DMS79 (cell line): ENCODE measurements at regions not wholly inside any gene's neighbourhood (a gene's known extent, or its start where the extent isn't known, plus 50 kb on each side); places are given as distances from the start of the nearest gene placed in this dataset.
"Not testable (repeated sequence)": the region's sequence is repeated elsewhere in the genome, so short reads cannot be mapped to it uniquely, and the experiment has no call there.

Experiments used
- DNase-seq: peaks from one replicate; lab custom pipeline; 2025; lab: John Stamatoyannopoulos, UW

GRCh38 chr12:17357396-17357795, 732.6 kb downstream of the RERGL start:
- no peak for DNase-seq

- DNase-seq: no peak
Measured at GRCh38 chr12:17352164-17352563, 737.8 kb downstream of the RERGL start.

GRCh38 chr12:17348311-17348710, 741.7 kb downstream of the RERGL start:
- DNase-seq: peak; percentile 51

- no peak for DNase-seq
Measured at GRCh38 chr12:17344649-17345048, 738.7 kb upstream of the LMO3 start.

- no peak for DNase-seq
Measured at GRCh38 chr12:17342381-17342961, 736.5 kb upstream of the LMO3 start.

GRCh38 chr12:17335487-17335886, 729.5 kb upstream of the LMO3 start:
- no peak for DNase-seq

- no peak for DNase-seq
Measured at GRCh38 chr12:17334784-17335183, 728.8 kb upstream of the LMO3 start.

- DNase-seq: no peak
Measured at GRCh38 chr12:17333287-17333686, 727.3 kb upstream of the LMO3 start.

GRCh38 chr12:17326649-17327048, 720.7 kb upstream of the LMO3 start:
- DNase-seq: no peak

GRCh38 chr12:17322090-17322489, 716.1 kb upstream of the LMO3 start:
- DNase-seq: no peak

- DNase-seq: no peak
Measured at GRCh38 chr12:17304503-17305347, 698.8 kb upstream of the LMO3 start.

- DNase-seq: no peak
Measured at GRCh38 chr12:17302001-17302400, 696.0 kb upstream of the LMO3 start.

- no peak for DNase-seq
Measured at GRCh38 chr12:17301544-17301943, 695.6 kb upstream of the LMO3 start.

GRCh38 chr12:17296882-17297281, 690.9 kb upstream of the LMO3 start:
- no peak for DNase-seq

GRCh38 chr12:17286874-17287273, 680.9 kb upstream of the LMO3 start:
- no peak for DNase-seq

GRCh38 chr12:17284873-17285272, 678.9 kb upstream of the LMO3 start:
- DNase-seq: no peak

- DNase-seq: no peak
Measured at GRCh38 chr12:17283563-17283962, 677.6 kb upstream of the LMO3 start.

GRCh38 chr12:17282169-17282568, 676.2 kb upstream of the LMO3 start:
- not testable (repeated sequence) for DNase-seq

GRCh38 chr12:17278946-17279345, 673.0 kb upstream of the LMO3 start:
- no peak for DNase-seq

- no peak for DNase-seq
Measured at GRCh38 chr12:17276196-17276595, 670.2 kb upstream of the LMO3 start.

- DNase-seq: no peak
Measured at GRCh38 chr12:17266856-17267255, 660.9 kb upstream of the LMO3 start.

- DNase-seq: no peak
Measured at GRCh38 chr12:17264603-17265002, 658.6 kb upstream of the LMO3 start.

- no peak for DNase-seq
Measured at GRCh38 chr12:17239874-17240273, 633.9 kb upstream of the LMO3 start.

GRCh38 chr12:17235996-17236395, 630.0 kb upstream of the LMO3 start:
- DNase-seq: no peak
